GM12878 (cell line): ENCODE measurements at regions not wholly inside any gene's neighbourhood (a gene's known extent, or its start where the extent isn't known, plus 50 kb on each side); places are given as distances from the start of the nearest gene placed in this dataset.

Experiments
- ATAC-seq: fragments of 200-7000 bp; cut with Tn5 transposase; 3 replicates; pipeline ENCODE4 v1.9.1; 2020; ENCODE audit warnings: mild to moderate bottlenecking, moderate library complexity
- BruUV-seq: library from RNA; stranded (reverse); fragments of 400-500 nt; replicated peaks from 2 replicates; lab custom pipeline; 2021; lab: Mats Ljungman, UMichigan
- CTCF ChIA-PET: fragments of 300-600 bp; sonication (Branson Sonifier 250); formaldehyde crosslinking; extraction: SDS; loops from one replicate; lab custom pipeline; 2021; ENCODE audit warnings: inconsistent platforms; lab: Yijun Ruan, JAX
- POLR2A ChIA-PET: fragments of 350-600 bp; formaldehyde crosslinking; extraction: SDS; loops from one replicate; lab custom pipeline; 2021; ENCODE audit warnings: inconsistent platforms; lab: Charles Lee
- RAD21 ChIA-PET: fragments of 300-600 bp; sonication (Branson Sonifier 250); formaldehyde crosslinking; loops from one replicate; lab custom pipeline; 2023; ENCODE audit warnings: antibody characterized with exemption; ENCODE audit not compliant: unreplicated experiment; lab: Charles Lee
- SMC1A ChIA-PET: fragments of 300-600 bp; sonication (Branson Sonifier 250); formaldehyde crosslinking; loops from one replicate; lab custom pipeline; 2023; ENCODE audit not compliant: unreplicated experiment, uncharacterized antibody; lab: Charles Lee
- DNase-seq: peaks from one replicate; pipeline ENCODE4 v3.0.0-alpha.2; 2011; ENCODE audit warnings: low read depth, low spot score
- FAIRE-seq: peaks from 3 replicates; lab custom pipeline; 2011; peaks lifted over from hg19 to GRCh38; lab: Jason Lieb, UNC
- H2AFZ ChIP-seq: 2 replicates; pipeline ENCODE4 v1.6.0; 2011; ENCODE audit warnings: low read depth, low read length, control low read depth; ENCODE audit not compliant: control insufficient read depth
- H3K27ac ChIP-seq: 2 replicates; pipeline ENCODE4 v1.5.1; 2011; ENCODE audit warnings: control low read depth; ENCODE audit not compliant: control insufficient read depth, insufficient read depth
- H3K27me3 ChIP-seq, 2 experiments: replicated peaks in 1 of 2; 2 replicates each; pipeline versions ENCODE4 v1.6.0 to v1.6.1; 2011; ENCODE audit warnings: low read length in 1 of 2; ENCODE audit not compliant: control insufficient read depth in 2 of 2, insufficient read depth in 2 of 2
- H3K36me3 ChIP-seq, 2 experiments: 2 replicates each; pipeline ENCODE4 v1.5.1; 2011; ENCODE audit warnings: low read length in 1 of 2; ENCODE audit not compliant: control insufficient read depth in 2 of 2, insufficient read depth in 2 of 2
- H3K4me1 ChIP-seq: 2 replicates; pipeline ENCODE4 v1.6.1; 2011; ENCODE audit warnings: mild to moderate bottlenecking, low read length, moderate library complexity, mixed read lengths; ENCODE audit not compliant: control insufficient read depth, insufficient read depth
- H3K4me2 ChIP-seq: 2 replicates; pipeline ENCODE4 v1.6.0; 2011; ENCODE audit warnings: control low read depth; ENCODE audit not compliant: control insufficient read depth, insufficient read depth
- H3K4me3 ChIP-seq: fragments of 200-600 bp; sonication (generic); 2 replicates; pipeline ENCODE4 v1.5.1; 2016
- H3K79me2 ChIP-seq: 2 replicates; pipeline ENCODE4 v1.6.0; 2011; ENCODE audit warnings: low read length; ENCODE audit not compliant: control insufficient read depth, insufficient read depth
- H3K9ac ChIP-seq: 2 replicates; pipeline ENCODE4 v1.8.0; 2011; ENCODE audit warnings: low read length, control low read depth, mixed read lengths; ENCODE audit not compliant: control insufficient read depth, insufficient read depth
- H3K9me3 ChIP-seq: replicated peaks from 3 replicates; pipeline ENCODE4 v1.5.1; 2011; ENCODE audit warnings: mild to moderate bottlenecking, low read length; ENCODE audit not compliant: control insufficient read depth, insufficient read depth
- H4K20me1 ChIP-seq: 2 replicates; pipeline ENCODE4 v1.6.0; 2011; ENCODE audit not compliant: control insufficient read depth, insufficient read depth
- HDAC6 ChIP-seq: fragments of 200-600 bp; sonication (generic); IDR thresholded peaks from one replicate; pipeline ENCODE4 v1.8.0; 2017; ENCODE audit warnings: antibody characterized with exemption; ENCODE audit not compliant: unreplicated experiment
- JUNB ChIP-seq: IDR thresholded peaks from 2 replicates; pipeline ENCODE4 v1.6.1; 2016; ENCODE audit warnings: antibody characterized with exemption, mild to moderate bottlenecking
- MEF2B ChIP-seq: fragments of 450-650 bp; IDR thresholded peaks from 2 replicates; pipeline ENCODE4 v1.6.1; 2018; ENCODE audit warnings: mild to moderate bottlenecking, moderate library complexity; ENCODE audit not compliant: partially characterized antibody, poor library complexity, severe bottlenecking
- NR2C1 ChIP-seq: fragments of 450-650 bp; IDR thresholded peaks from 2 replicates; pipeline ENCODE4 v1.6.1; 2017; ENCODE audit warnings: antibody characterized with exemption, mild to moderate bottlenecking, moderate library complexity
- ZBTB33 ChIP-seq: fragments of 450-650 bp; IDR thresholded peaks from 2 replicates; pipeline ENCODE4 v1.6.1; 2017; ENCODE audit warnings: mild to moderate bottlenecking
- WGBS: methylation state at CpG from one replicate; pipeline ENCODE4 v1.1.6; 2016; ENCODE audit warnings: low lambda C conversion rate; ENCODE audit not compliant: insufficient replicate concordance, insufficient coverage; ENCODE audit errors: missing lambda C conversion rate; 5-methylcytosine and 5-hydroxymethylcytosine counted together
- in situ Hi-C: fragments of 300-500 bp; cut with MboI; formaldehyde crosslinking; loops from 9 replicates; pipeline ENCODE4 v1.14.3; 2018; ENCODE audit warnings: mixed read lengths
- intact Hi-C: fragments of 100-400 bp; cut with micrococcal nuclease; formaldehyde crosslinking; loops from one replicate; pipeline ENCODE4 v1.14.2; 2022; ENCODE audit not compliant: unreplicated experiment

GRCh38 chr14:97630249-97630648 is 833.1 kb downstream of the VRK1 start:
- CTCF ChIA-PET, result no interaction called here
- Histone ChIP-seq H3K79me2 (no peaks in the 10 kb centered on the region), H3K4me2 (no peak overlapping the region), H3K27me3 (no peaks in the 10 kb centered on the region), H3K9me3 (no peaks in the 10 kb centered on the region), H4K20me1 (no peaks in the 10 kb centered on the region), H3K4me3 (no peak overlapping the region), H3K27ac (no peak overlapping the region)
- ATAC-seq (no peak), DNase-seq (no peak)
- intact Hi-C loops, result no loop called here
- TF ChIP-seq NR2C1 (no peak), ZBTB33 (no peak), MEF2B (no peak)
- TF ChIP-seq, all 136 proteins: peak for 0
- Histone ChIP-seq H2AFZ (no peak overlapping the region), H3K9ac (no peak overlapping the region), H3K36me3 (no peaks in the 10 kb centered on the region), H3K4me1 (no peaks in the 10 kb centered on the region)
- ChIA-PET RAD21 (no interaction called here), POLR2A (interaction anchor here (1.2 kb wide), 1 partner anchor 11 kb away, joined by 3 read pairs; no protein-coding TSS in a partner anchor), SMC1A (no interaction called here)
- BruUV-seq, result no TSS peak
- 57% methylated on average over 5 of the region's 5 CpGs for WGBS
- in situ Hi-C loops, result no loop called here
- FAIRE-seq, result no peak

- BruUV-seq, result no TSS peak
- CTCF ChIA-PET, result interaction anchor here (3.4 kb wide), 1 partner anchor 8 kb away, joined by 14 read pairs; no protein-coding TSS in a partner anchor
- in situ Hi-C loops (no loop called here), intact Hi-C loops (no loop called here)
- H3K27me3 ChIP-seq, result no peaks in the 10 kb centered on the region
- RAD21 ChIA-PET, result interaction anchor here (0.8 to 1.3 kb wide), 2 partner anchors 12 to 37 kb away, joined by 3 read pairs; no protein-coding TSS in a partner anchor
- POLR2A ChIA-PET, result interaction anchor here (0.6 to 1.0 kb wide), 3 partner anchors 18 to 195 kb away, joined by 3 to 5 read pairs (median 4); no protein-coding TSS in a partner anchor
- H3K4me1 ChIP-seq, result no peaks in the 10 kb centered on the region
- SMC1A ChIA-PET, result interaction anchor here (0.6 to 1.8 kb wide), 5 partner anchors 8 to 75 kb away, joined by 3 to 9 read pairs (median 4); no protein-coding TSS in a partner anchor
- no peak for TF ChIP-seq JUNB
- TF ChIP-seq HDAC6, result no peak
- ATAC-seq, result no peak
- H3K9me3 ChIP-seq, result no peaks in the 10 kb centered on the region
- no peak overlapping the region for H3K4me2 ChIP-seq
- DNase-seq, result no peak
- 11% methylated on average over 4 of the region's 4 CpGs for WGBS
- H3K79me2 ChIP-seq, result no peaks in the 10 kb centered on the region
- H3K27ac ChIP-seq, result no peak overlapping the region
- no peaks in the 10 kb centered on the region for H3K36me3 ChIP-seq
- no peaks in the 10 kb centered on the region for H4K20me1 ChIP-seq
- H2AFZ ChIP-seq, result no peak overlapping the region
- H3K4me3 ChIP-seq, result no peak overlapping the region
- FAIRE-seq, result no peak
- no peak overlapping the region for H3K9ac ChIP-seq
Observed at GRCh38 chr14:97633131-97633738, 836.1 kb downstream of the VRK1 start.
